Globus pallidus (tissue), 1 donor: ENCODE measurements at regions not wholly inside any gene's neighbourhood (a gene's known extent, or its start where the extent isn't known, plus 50 kb on each side); places are given as distances from the start of the nearest gene placed in this dataset.
A peak's percentile ranks its signal among the peaks of the same experiment; 100 is the strongest.

ENCODE experiments used
- DNase-seq: peaks from one replicate; pipeline ENCODE4 v3.0.0-alpha.2; 2015; ENCODE audit warnings: low spot score

GRCh38 chr10:8481718-8482504, 427.4 kb downstream of the GATA3 start:
- no peak for DNase-seq

GRCh38 chr10:8485032-8485431, 430.5 kb downstream of the GATA3 start:
- DNase-seq, result no peak

- DNase-seq, result peak; percentile 2
Observed at GRCh38 chr10:8487346-8487745, 432.9 kb downstream of the GATA3 start.

- no peak for DNase-seq
Observed at GRCh38 chr10:8489232-8489631, 434.7 kb downstream of the GATA3 start.

- no peak for DNase-seq
Observed at GRCh38 chr10:8489823-8490222, 435.3 kb downstream of the GATA3 start.

- no peak for DNase-seq
Observed at GRCh38 chr10:8498290-8498689, 443.8 kb downstream of the GATA3 start.

GRCh38 chr10:8498881-8499280, 444.4 kb downstream of the GATA3 start:
- no peak for DNase-seq

- DNase-seq, result no peak
Observed at GRCh38 chr10:8499312-8499711, 444.8 kb downstream of the GATA3 start.

- no peak for DNase-seq
Observed at GRCh38 chr10:8499752-8500390, 445.4 kb downstream of the GATA3 start.

- no peak for DNase-seq
Observed at GRCh38 chr10:8502573-8502972, 448.1 kb downstream of the GATA3 start.

GRCh38 chr10:8504499-8504898, 450.0 kb downstream of the GATA3 start:
- no peak for DNase-seq

GRCh38 chr10:8507156-8507555, 452.7 kb downstream of the GATA3 start:
- no peak for DNase-seq

GRCh38 chr10:8508882-8509281, 454.4 kb downstream of the GATA3 start:
- DNase-seq, result no peak

- DNase-seq, result no peak
Observed at GRCh38 chr10:8510471-8510870, 456.0 kb downstream of the GATA3 start.

GRCh38 chr10:8511026-8511425, 456.5 kb downstream of the GATA3 start:
- no peak for DNase-seq

GRCh38 chr10:8513155-8514147, 459.0 kb downstream of the GATA3 start:
- no peak for DNase-seq

GRCh38 chr10:8520382-8520781, 465.9 kb downstream of the GATA3 start:
- DNase-seq, result no peak

- no peak for DNase-seq
Observed at GRCh38 chr10:8527773-8528172, 473.3 kb downstream of the GATA3 start.

GRCh38 chr10:8531116-8531515, 476.6 kb downstream of the GATA3 start:
- DNase-seq, result peak; percentile 29

- DNase-seq, result no peak
Observed at GRCh38 chr10:8532647-8533046, 478.2 kb downstream of the GATA3 start.

GRCh38 chr10:8533462-8533861, 479.0 kb downstream of the GATA3 start:
- DNase-seq, result no peak

GRCh38 chr10:8534096-8534495, 479.6 kb downstream of the GATA3 start:
- DNase-seq, result no peak
